Skeletal muscle tissue (tissue), 3 donors: ENCODE measurements at regions not wholly inside any gene's neighbourhood (a gene's known extent, or its start where the extent isn't known, plus 50 kb on each side); places are given as distances from the start of the nearest gene placed in this dataset.
"Not testable (repeated sequence)": the region's sequence is repeated elsewhere in the genome, so short reads cannot be mapped to it uniquely, and the experiment has no call there.

ENCODE experiments used
- H3K27ac ChIP-seq: one replicate; pipeline ENCODE4 v1.7.0; 2013; ENCODE audit warnings: mild to moderate bottlenecking, low read depth, low read length, inconsistent platforms
- H3K27me3 ChIP-seq, 3 donors: one replicate each; pipeline ENCODE4 v1.7.0; 2013; ENCODE audit warnings: low read length in 3 of 3; ENCODE audit not compliant: control insufficient read depth in 3 of 3, insufficient read depth in 3 of 3
- H3K36me3 ChIP-seq, 3 donors: one replicate each; pipeline ENCODE4 v1.7.0; 2013; ENCODE audit warnings: low read length in 3 of 3; ENCODE audit not compliant: control insufficient read depth in 3 of 3, insufficient read depth in 3 of 3
- H3K4me1 ChIP-seq, 3 donors: one replicate each; pipeline ENCODE4 v1.7.0; 2013; ENCODE audit warnings: low read length in 3 of 3, mild to moderate bottlenecking in 3 of 3; ENCODE audit not compliant: control insufficient read depth in 3 of 3, insufficient read depth in 3 of 3
- H3K4me3 ChIP-seq, 3 donors: one replicate each; pipeline ENCODE4 v1.7.0; 2013; ENCODE audit warnings: low read length in 3 of 3
- H3K9ac ChIP-seq, 3 donors: one replicate each; pipeline ENCODE4 v1.7.0; 2013; ENCODE audit warnings: low read length in 3 of 3, mild to moderate bottlenecking in 3 of 3, moderate library complexity in 2 of 3, low read depth in 1 of 3
- H3K9me3 ChIP-seq, 3 donors: one replicate each; pipeline ENCODE4 v1.7.0; 2013; ENCODE audit warnings: low read length in 3 of 3; ENCODE audit not compliant: control insufficient read depth in 3 of 3
- donor health status: Osteomylitis.

DNA sequence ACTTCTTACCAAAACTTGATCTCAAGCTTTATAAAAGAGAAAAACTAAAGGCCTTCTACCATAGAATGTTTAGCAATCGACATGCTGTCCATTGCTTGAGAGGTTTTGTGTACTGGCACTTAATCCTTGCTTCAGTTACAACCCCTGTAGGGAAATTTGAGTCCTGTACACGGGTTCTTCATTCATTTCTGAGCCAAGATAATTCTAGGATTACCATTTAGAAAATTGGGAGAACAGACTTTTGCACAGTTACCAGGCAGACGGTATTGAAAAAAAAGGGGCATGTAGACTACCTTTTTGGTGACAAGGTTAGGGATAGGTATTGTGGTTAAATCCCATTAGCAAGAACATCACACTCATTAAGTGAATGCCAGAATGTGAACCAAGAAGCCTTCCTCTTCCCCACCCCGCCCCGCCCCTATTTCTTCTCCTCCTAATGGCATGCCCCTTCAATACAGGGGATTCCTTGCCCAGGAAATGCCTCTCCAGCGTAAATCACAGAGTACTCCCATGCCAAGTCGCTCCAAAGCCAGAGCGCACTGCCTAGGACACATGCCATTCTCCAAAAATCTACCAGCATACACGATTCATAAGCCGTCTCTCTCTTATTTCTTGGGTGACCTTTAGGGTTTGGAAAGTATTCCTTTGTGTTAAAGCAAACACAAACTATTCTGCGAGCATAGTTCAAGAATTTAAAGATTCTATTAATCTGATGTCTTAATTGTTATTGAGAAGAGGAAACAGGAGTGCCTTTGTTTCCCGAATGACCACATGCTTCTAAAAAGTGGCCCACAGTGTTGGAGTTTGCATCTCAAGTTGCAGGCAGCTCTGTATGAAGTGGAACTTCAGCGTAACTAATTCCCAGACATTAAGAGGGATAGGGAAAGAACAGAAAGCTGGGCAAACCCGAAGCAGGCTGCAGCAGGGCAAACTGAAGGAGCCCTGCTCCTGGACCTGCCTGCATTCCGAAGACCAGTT is 164.0 kb upstream of the NR2F2 start:
- Histone ChIP-seq H3K4me1 (peaks cover 3 to 6% (median 5%) of the 10 kb centered on the region in 3 donors), H3K4me3 (peak overlapping the region in 2 of 3 donors; percentile 30 to 34), H3K36me3 (no peaks in the 10 kb centered on the region), H3K27ac (no peak overlapping the region), H3K27me3 (no peaks in the 10 kb centered on the region), H3K9me3 (no peaks in the 10 kb centered on the region), H3K9ac (peak overlapping the region in 1 of 3 donors; percentile 19)

DNA sequence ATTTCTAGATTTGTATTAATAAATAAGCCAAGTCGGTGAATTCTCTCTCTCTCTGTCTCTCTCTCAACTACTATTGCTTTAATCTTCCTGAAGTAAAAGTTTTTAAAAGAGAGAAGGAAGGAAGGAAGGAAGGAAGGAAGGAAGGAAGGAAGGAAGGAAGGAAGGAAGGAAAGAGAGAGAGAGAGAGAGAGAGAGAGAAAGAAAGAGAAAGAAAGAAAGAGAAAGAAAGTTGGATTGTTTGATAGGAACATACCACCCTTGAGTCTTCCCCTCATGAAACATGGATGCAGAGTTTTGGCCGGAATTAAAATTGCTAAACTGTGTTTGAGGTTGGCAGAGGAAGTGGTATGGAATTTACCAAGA is 159.9 kb upstream of the NR2F2 start:
- H3K4me1 ChIP-seq, H3K4me3 ChIP-seq, H3K27me3 ChIP-seq, H3K9me3 ChIP-seq, H3K27ac ChIP-seq, H3K9ac ChIP-seq, H3K36me3 ChIP-seq: not testable (repeated sequence)

DNA sequence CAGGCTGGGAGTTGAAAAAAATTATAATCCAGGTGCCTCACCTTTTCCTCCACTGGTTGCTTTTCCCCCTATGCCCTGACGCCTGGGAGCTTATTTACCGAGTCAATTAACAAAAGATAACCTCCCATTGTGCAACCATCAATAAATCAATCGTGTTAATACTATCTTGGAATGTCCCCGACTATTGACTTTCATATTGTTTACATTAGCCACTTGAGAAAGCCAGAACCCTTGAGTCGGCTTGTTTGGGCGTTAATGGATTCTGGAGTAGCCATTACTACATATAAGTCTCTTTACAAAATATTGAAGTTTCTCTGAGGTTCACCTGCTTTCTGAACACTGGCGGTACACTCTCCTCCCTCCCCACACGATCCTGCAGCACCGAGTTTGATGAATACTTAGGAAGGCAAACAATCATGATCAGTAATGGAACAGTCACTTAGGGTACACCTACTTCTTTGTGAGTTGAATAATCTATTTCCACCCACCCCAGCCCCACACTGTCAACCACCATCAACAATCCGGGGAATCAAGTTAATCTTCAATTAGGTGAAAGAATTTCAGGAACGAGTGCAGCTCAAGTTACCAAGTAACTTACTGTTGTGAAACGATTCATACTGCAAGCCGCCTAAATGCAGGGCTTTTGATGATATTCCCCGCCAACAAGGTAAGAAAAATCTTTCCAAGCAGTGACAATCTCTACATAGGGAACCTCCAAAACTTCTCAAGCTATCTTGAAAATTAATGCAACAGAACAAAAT is 159.3 kb upstream of the NR2F2 start:
- Histone ChIP-seq H3K4me3 (no peak overlapping the region), H3K36me3 (no peaks in the 10 kb centered on the region), H3K4me1 (peaks cover 3 to 6% (median 5%) of the 10 kb centered on the region in 3 donors), H3K9me3 (no peaks in the 10 kb centered on the region), H3K9ac (no peak overlapping the region), H3K27me3 (no peaks in the 10 kb centered on the region), H3K27ac (no peak overlapping the region)

DNA sequence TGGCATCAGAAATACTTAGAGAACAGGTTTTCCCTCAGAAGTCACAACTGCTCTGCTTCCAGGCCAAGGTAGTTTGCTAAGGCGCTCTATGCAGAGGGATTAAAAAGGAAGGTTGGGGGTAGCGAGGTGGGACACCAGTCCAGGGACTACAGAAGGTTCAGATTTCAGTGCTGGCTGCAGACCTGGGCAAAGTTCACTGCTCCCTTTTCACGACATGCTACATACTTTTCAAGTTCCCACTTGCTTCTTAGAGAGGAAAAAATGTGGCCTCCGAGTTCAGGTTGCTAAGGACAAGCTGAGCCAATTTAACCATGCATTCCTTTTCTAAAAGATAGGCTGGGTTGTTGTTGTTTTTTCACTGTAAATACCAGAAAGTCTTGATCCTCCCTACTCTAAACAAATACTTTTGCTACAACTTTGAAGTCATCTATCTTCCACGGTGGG is 158.6 kb upstream of the NR2F2 start:
- H3K4me1 ChIP-seq, result peaks cover 0 to 3% (median 2%) of the 10 kb centered on the region in 3 donors
- no peaks in the 10 kb centered on the region for H3K36me3 ChIP-seq
- H3K9ac ChIP-seq, result no peak overlapping the region
- H3K27me3 ChIP-seq, result no peaks in the 10 kb centered on the region
- no peaks in the 10 kb centered on the region for H3K9me3 ChIP-seq
- no peak overlapping the region for H3K4me3 ChIP-seq
- no peak overlapping the region for H3K27ac ChIP-seq

DNA sequence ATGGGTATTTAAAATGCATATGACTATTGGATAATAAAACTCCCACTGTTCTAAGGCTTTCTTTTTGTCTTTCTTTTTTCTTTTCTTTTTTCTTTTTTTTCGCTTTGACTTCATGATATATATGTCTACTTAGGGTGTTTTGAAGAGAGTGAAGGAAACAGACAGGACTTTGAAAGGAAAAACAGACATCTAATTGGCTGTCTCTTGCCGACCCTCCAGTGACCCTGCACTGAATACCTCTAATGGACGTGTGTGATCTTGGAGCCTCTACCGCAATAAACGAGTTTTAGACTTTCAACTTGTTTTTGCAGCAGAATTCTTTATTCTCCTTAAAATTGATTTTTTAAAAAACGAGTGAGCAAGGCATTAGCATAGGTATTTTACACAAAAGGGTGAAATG is 158.1 kb upstream of the NR2F2 start:
- Histone ChIP-seq H3K9me3 (no peaks in the 10 kb centered on the region), H3K4me1 (no peaks in the 10 kb centered on the region), H3K4me3 (no peak overlapping the region)

DNA sequence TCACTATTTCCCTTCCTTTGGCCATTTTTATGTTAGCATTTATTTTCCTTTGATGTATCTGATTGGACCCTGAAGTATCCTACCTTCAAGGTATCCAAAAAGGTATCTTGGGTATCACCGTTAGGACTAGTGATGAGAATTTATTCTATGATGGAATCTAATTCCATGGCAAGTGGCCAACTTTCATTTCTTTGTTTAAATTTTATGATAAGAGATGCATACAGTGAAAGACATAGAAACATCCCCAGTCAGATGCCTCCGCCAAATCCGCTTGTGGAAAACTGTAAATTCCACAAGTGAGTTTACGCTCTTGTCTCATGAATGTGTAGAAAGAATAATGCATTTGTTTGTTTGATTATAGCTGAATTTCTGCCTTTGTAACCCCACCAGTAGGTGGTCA is 153.7 kb upstream of the NR2F2 start:
- H3K27me3 ChIP-seq, result no peaks in the 10 kb centered on the region
- no peak overlapping the region for H3K9ac ChIP-seq
- no peak overlapping the region for H3K4me3 ChIP-seq

More for the DNA sequence above, 158.1 kb upstream of the NR2F2 start:
- Histone ChIP-seq H3K36me3 (no peaks in the 10 kb centered on the region), H3K27me3 (no peaks in the 10 kb centered on the region), H3K9ac (no peak overlapping the region), H3K27ac (no peak overlapping the region)

DNA sequence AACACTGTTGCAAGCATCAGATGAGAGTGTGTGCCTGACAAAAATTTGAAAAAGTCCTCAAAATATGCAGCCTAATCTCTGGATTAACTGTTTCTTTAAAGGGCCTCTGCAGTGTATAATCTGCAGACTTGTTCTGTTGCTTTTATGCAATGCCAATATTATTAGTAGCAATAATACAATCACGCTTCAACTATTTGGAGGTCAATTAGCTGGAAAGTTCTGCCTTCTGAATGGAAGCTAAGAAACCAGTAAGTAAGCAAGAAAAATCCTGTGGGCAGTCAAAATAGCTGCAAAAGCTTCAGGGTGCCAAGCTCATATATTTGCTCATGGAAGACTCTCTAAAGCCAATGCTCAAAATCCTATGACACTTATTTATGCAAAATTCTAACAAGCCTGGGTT is 153.2 kb upstream of the NR2F2 start:
- no peaks in the 10 kb centered on the region for H3K9me3 ChIP-seq
- no peak overlapping the region for H3K4me3 ChIP-seq
- H3K27ac ChIP-seq, result no peak overlapping the region
- peaks cover 0 to 8% (median 7%) of the 10 kb centered on the region in 3 donors for H3K4me1 ChIP-seq
- no peak overlapping the region for H3K9ac ChIP-seq
- no peaks in the 10 kb centered on the region for H3K36me3 ChIP-seq
- H3K27me3 ChIP-seq, result no peaks in the 10 kb centered on the region

More for the DNA sequence above, 153.7 kb upstream of the NR2F2 start:
- Histone ChIP-seq H3K27ac (no peak overlapping the region), H3K9me3 (no peaks in the 10 kb centered on the region), H3K4me1 (peaks cover 0 to 6% (median 6%) of the 10 kb centered on the region in 3 donors), H3K36me3 (no peaks in the 10 kb centered on the region)

DNA sequence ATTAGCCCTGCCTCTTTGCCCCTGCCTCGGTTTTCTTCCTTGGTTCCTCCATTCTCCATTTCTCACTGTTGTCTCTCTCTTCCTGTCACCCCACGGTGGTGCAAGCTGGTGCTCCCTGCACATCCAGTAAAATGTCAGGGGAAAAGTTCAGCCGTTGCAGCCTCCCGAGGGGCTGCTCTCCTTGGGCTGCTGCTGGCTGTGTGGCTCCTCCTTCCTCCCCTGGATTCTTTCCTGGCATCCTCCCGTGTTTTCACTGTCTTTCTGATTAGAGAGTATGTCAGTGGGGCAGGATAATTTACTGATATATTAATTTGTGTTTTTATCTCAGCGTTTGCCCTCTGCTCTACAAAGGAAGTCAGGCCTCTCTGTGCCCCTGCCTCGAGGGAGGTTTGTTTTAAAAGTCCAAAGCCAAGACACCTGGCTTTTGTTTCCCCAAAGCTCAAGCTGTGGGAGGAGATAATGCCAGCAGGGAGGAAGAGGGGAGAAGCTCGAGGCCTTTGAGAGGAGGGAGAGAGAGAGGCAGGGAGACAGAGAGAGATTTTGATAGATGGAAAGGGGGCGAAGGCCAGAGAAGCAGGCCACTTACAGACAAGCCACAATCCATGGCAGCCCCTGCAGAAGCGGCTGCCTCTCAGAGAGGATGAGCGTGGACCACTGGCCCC is 150.3 kb upstream of the NR2F2 start:
- peaks cover 0 to 8% (median 7%) of the 10 kb centered on the region in 3 donors for H3K4me1 ChIP-seq
- H3K36me3 ChIP-seq, result no peaks in the 10 kb centered on the region
- no peaks in the 10 kb centered on the region for H3K27me3 ChIP-seq
- no peaks in the 10 kb centered on the region for H3K9me3 ChIP-seq
- H3K27ac ChIP-seq, result no peak overlapping the region
- no peak overlapping the region for H3K4me3 ChIP-seq
- H3K9ac ChIP-seq, result no peak overlapping the region

DNA sequence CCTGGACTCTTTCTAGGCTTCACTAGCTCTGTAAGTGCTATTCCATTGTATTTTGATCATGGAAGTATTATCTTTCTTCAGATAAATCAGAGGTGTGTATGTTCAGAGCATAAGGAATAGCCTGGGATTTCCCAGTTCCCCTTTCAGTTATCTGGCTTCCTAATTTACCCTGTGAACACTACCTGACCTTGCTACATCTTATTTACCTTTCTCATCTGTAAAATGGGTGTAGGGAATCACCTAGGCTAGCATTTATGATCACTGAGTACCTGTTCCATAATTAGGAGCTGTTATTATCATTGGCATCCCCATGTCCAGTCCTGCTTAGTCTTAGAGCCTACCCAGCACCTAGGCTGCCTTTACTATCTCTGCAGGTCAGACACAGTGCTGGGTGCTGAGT is 149.3 kb upstream of the NR2F2 start:
- H3K9ac ChIP-seq, result no peak overlapping the region
- H3K27ac ChIP-seq, result peak overlapping the region; percentile 29
- H3K36me3 ChIP-seq, result no peaks in the 10 kb centered on the region
- no peaks in the 10 kb centered on the region for H3K9me3 ChIP-seq
- H3K27me3 ChIP-seq, result no peaks in the 10 kb centered on the region
- no peak overlapping the region for H3K4me3 ChIP-seq
- peaks cover 0 to 8% (median 7%) of the 10 kb centered on the region in 3 donors for H3K4me1 ChIP-seq
